Mesothelial cell of epicardium (in vitro differentiated cells): ENCODE measurements at regions not wholly inside any gene's neighbourhood (a gene's known extent, or its start where the extent isn't known, plus 50 kb on each side); places are given as distances from the start of the nearest gene placed in this dataset.

ENCODE experiments used
- DNase-seq, 2 experiments: peaks; one replicate each; pipeline ENCODE4 v3.0.0; 2021; ENCODE audit warnings: low spot score in 2 of 2; ENCODE audit not compliant: unreplicated experiment in 2 of 2
- H3K27ac Mint-ChIP-seq: 2 replicates; pipeline ENCODE4 v1.8.0; 2021; ENCODE audit warnings: mixed read lengths
- H3K27me3 Mint-ChIP-seq: 2 replicates; pipeline ENCODE4 v1.8.0; 2021; ENCODE audit warnings: low read depth, mixed read lengths
- H3K36me3 Mint-ChIP-seq: 2 replicates; pipeline ENCODE4 v1.8.0; 2021; ENCODE audit warnings: mixed read lengths
- H3K4me1 Mint-ChIP-seq: 2 replicates; pipeline ENCODE4 v1.8.0; 2021; ENCODE audit warnings: mixed read lengths
- H3K4me3 Mint-ChIP-seq: 2 replicates; pipeline ENCODE4 v1.8.0; 2021; ENCODE audit warnings: mild to moderate bottlenecking, moderate library complexity, mixed read lengths
- H3K9me3 Mint-ChIP-seq: 2 replicates; pipeline ENCODE4 v1.8.0; 2021; ENCODE audit warnings: mixed read lengths
- TF ChIP-seq, protein P1 (sequence below): fragments of 200-600 bp; sonication (generic); IDR thresholded peaks from one replicate; pipeline ENCODE4 v1.5.0; 2021; ENCODE audit warnings: antibody characterized with exemption; ENCODE audit not compliant: unreplicated experiment

DNA sequence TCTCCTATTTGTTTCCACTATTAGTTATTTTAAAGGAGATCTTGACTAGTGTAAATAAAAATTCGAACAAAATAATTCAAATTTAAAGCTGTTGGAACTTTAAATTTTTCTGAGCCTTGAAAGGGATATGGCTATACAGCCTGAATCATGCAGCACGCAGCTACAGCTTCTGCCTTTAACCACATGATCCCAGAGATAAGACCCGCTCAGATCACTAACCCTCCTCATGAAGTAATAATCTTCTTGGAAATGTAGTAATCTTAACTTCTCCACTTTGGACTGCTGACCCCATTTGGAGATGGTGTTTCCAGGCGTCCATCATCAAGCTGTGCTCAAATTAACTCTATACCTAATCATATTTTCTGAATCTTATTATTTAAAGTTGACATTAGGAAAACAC lies 336.6 kb downstream of the DSC3 start:
- Mint-ChIP-seq H3K27me3 (no peaks in the 10 kb centered on the region), H3K9me3 (peaks cover 8% of the 10 kb centered on the region), H3K27ac (peak overlapping the region; percentile 33), H3K4me1 (peaks cover 36% of the 10 kb centered on the region), H3K4me3 (no peak overlapping the region), H3K36me3 (no peaks in the 10 kb centered on the region)
- TF ChIP-seq, protein P1, sequence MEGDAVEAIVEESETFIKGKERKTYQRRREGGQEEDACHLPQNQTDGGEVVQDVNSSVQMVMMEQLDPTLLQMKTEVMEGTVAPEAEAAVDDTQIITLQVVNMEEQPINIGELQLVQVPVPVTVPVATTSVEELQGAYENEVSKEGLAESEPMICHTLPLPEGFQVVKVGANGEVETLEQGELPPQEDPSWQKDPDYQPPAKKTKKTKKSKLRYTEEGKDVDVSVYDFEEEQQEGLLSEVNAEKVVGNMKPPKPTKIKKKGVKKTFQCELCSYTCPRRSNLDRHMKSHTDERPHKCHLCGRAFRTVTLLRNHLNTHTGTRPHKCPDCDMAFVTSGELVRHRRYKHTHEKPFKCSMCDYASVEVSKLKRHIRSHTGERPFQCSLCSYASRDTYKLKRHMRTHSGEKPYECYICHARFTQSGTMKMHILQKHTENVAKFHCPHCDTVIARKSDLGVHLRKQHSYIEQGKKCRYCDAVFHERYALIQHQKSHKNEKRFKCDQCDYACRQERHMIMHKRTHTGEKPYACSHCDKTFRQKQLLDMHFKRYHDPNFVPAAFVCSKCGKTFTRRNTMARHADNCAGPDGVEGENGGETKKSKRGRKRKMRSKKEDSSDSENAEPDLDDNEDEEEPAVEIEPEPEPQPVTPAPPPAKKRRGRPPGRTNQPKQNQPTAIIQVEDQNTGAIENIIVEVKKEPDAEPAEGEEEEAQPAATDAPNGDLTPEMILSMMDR, result no peak
- DNase-seq, result no peak

DNA sequence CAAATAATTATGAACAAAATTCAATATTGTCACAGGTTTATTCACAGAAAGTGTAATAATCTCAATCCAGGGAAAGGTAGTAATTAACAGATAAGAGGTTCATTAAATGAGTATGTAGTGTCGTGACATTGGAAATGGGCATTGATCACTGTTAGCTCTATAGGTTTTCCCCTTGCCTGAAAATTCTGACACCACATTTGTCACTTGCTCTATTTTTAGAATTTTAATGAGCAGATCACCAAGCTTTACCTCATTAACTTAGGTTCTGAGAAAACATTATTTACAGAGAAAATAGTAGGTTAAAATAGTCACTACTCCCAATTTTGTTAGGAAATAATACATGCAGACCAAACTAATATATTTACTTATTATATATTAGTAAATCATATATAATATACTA lies 344.0 kb downstream of the DSC3 start:
- no peaks in the 10 kb centered on the region for H3K9me3 Mint-ChIP-seq
- no peaks in the 10 kb centered on the region for H3K27me3 Mint-ChIP-seq
- TF ChIP-seq, protein P1, result no peak
- peaks cover 21% of the 10 kb centered on the region for H3K4me1 Mint-ChIP-seq
- no peak overlapping the region for H3K4me3 Mint-ChIP-seq
- no peaks in the 10 kb centered on the region for H3K36me3 Mint-ChIP-seq
- H3K27ac Mint-ChIP-seq, result no peak overlapping the region
- no peak for DNase-seq

DNA sequence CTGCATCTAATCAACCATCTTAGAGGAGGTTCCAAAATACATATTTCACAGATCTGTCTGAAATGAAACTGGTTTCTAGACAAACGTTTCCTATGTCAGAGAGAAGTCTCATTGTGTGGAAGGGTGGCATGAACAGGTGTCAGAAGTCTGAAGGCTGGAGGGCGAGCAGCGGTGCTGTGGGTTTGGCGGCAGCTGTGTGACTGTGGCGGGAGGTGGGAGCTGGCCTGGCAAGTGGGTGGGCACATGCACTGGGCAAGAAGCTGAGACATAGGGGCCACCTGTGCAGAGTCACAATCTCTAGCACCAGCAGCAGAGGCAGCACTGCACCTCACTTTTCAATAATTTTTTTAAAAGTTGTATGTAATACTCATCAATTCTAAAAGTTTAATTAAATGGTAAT lies 346.3 kb downstream of the DSC3 start:
- Mint-ChIP-seq H3K27me3 (no peaks in the 10 kb centered on the region), H3K36me3 (no peaks in the 10 kb centered on the region), H3K4me1 (peaks cover 8% of the 10 kb centered on the region), H3K9me3 (no peaks in the 10 kb centered on the region), H3K4me3 (no peak overlapping the region), H3K27ac (no peak overlapping the region)
- no peak for DNase-seq
- TF ChIP-seq, protein P1, result no peak

DNA sequence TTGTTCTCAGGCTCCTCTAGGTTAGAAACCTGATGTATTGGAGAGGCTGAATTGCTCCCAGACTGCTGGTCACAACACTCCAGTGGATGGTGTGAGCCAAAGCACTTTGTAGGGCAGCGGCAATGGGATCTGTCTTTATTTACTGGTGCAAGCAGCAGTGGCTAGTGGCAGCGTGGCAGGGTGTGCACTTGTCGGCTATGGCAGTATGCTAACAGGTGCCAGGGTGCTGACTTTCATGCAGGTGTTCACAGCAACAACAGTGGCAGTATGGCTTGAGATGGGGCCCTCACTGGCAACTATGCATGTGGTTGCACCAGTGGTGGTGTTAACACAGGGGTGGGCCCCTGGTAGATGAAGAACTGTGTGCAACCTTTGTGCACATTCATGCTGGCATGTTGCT lies 347.8 kb downstream of the DSC3 start:
- no peaks in the 10 kb centered on the region for H3K9me3 Mint-ChIP-seq

DNA sequence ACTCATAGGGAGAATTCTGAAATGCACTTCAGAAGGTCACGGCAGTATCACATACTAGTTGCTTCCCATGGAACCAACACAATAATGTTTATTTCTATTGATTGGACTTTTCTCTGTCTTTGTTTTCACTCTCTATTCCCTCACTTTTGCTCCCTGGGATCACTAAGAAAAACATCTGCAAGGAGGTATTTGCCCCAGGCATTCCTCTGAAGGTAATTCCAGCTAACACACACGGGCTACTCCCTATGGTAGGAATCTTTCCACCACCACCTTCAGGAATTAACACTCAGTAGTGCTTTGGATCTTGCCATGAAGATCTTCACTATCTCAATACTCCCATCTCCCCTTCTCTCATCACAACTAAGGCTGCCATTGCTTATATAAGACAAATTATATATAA lies 353.3 kb downstream of the DSC3 start:
- no peak overlapping the region for H3K27ac Mint-ChIP-seq
- no peak overlapping the region for H3K4me3 Mint-ChIP-seq

More for the DNA sequence above, 347.8 kb downstream of the DSC3 start:
- DNase-seq, result no peak
- Mint-ChIP-seq H3K36me3 (no peaks in the 10 kb centered on the region), H3K27ac (no peak overlapping the region), H3K4me1 (peaks cover 5% of the 10 kb centered on the region), H3K27me3 (no peaks in the 10 kb centered on the region), H3K4me3 (no peak overlapping the region)
- TF ChIP-seq, protein P1, result no peak

More for the DNA sequence above, 353.3 kb downstream of the DSC3 start:
- no peaks in the 10 kb centered on the region for H3K27me3 Mint-ChIP-seq
- DNase-seq, result no peak
- H3K4me1 Mint-ChIP-seq, result peaks cover 15% of the 10 kb centered on the region
- H3K9me3 Mint-ChIP-seq, result peaks cover 9% of the 10 kb centered on the region
- TF ChIP-seq, protein P1, result no peak
- H3K36me3 Mint-ChIP-seq, result no peaks in the 10 kb centered on the region
